A673 (cell line): ENCODE measurements at regions not wholly inside any gene's neighbourhood (a gene's known extent, or its start where the extent isn't known, plus 50 kb on each side); places are given as distances from the start of the nearest gene placed in this dataset.

ENCODE experiments used
- BruUV-seq: library from RNA; stranded (reverse); fragments of 400-500 nt; replicated peaks from 2 replicates; lab custom pipeline; 2021; lab: Mats Ljungman, UMichigan
- CTCF ChIA-PET: fragments of 300-600 bp; sonication (Branson Sonifier 250); formaldehyde crosslinking; loops from one replicate; lab custom pipeline; 2022; ENCODE audit warnings: antibody characterized with exemption; lab: Charles Lee
- POLR2A ChIA-PET: fragments of 300-600 bp; sonication (Branson Sonifier 250); formaldehyde crosslinking; loops from one replicate; lab custom pipeline; 2022; ENCODE audit warnings: antibody characterized with exemption; ENCODE audit not compliant: low non-redundant PET; lab: Charles Lee
- DNase-seq: peaks from one replicate; pipeline ENCODE4 v3.0.0-alpha.2; 2015; ENCODE audit warnings: low spot score
- H3K27ac ChIP-seq: fragments of 200-600 bp; sonication (generic); 2 replicates; pipeline ENCODE4 v1.5.1; 2016; ENCODE audit warnings: mixed run types, low read depth, mild to moderate bottlenecking, mixed read lengths, antibody characterized with exemption, low read length; ENCODE audit not compliant: poor library complexity, severe bottlenecking
- H3K27me3 ChIP-seq: fragments of 200-600 bp; sonication (generic); replicated peaks from 2 replicates; pipeline ENCODE4 v1.6.1; 2017; ENCODE audit warnings: mixed run types, low read depth, mild to moderate bottlenecking, mixed read lengths, antibody characterized with exemption, low read length; ENCODE audit not compliant: insufficient read depth, poor library complexity
- H3K36me3 ChIP-seq: fragments of 200-600 bp; sonication (generic); 2 replicates; pipeline ENCODE4 v1.6.1; 2016; ENCODE audit warnings: mixed run types, mild to moderate bottlenecking, mixed read lengths, antibody characterized with exemption, low read length; ENCODE audit not compliant: insufficient read depth, poor library complexity, severe bottlenecking
- H3K4me1 ChIP-seq: fragments of 200-600 bp; sonication (generic); 2 replicates; pipeline ENCODE4 v1.6.1; 2017; ENCODE audit warnings: mixed run types, mild to moderate bottlenecking, mixed read lengths, antibody characterized with exemption, low read length; ENCODE audit not compliant: insufficient read depth, poor library complexity, severe bottlenecking
- H3K4me3 ChIP-seq: fragments of 200-600 bp; sonication (generic); 2 replicates; pipeline ENCODE4 v1.5.1; 2016; ENCODE audit warnings: low read depth, mixed run types, mild to moderate bottlenecking, mixed read lengths, low read length; ENCODE audit not compliant: poor library complexity, severe bottlenecking
- H3K9me3 ChIP-seq: fragments of 200-600 bp; sonication (generic); 2 replicates; pipeline ENCODE4 v1.6.1; 2016; ENCODE audit warnings: mixed run types, low read depth, mild to moderate bottlenecking, mixed read lengths, antibody characterized with exemption, low read length; ENCODE audit not compliant: poor library complexity, severe bottlenecking
- CTCF ChIP-seq: fragments of 300-800, 200-600 bp; sonication (generic); conservative IDR thresholded peaks from 2 replicates; pipeline ENCODE4 v1.5.1; 2017; ENCODE audit warnings: low read depth, mild to moderate bottlenecking, antibody characterized with exemption, low read length, moderate library complexity, mixed read lengths
- EZH2 ChIP-seq: fragments of 200-600 bp; sonication (generic); IDR thresholded peaks from 2 replicates; pipeline ENCODE4 v1.6.1; 2017; ENCODE audit warnings: borderline replicate concordance, low read depth, mild to moderate bottlenecking, mixed read lengths, antibody characterized with exemption, low read length; ENCODE audit not compliant: poor library complexity, severe bottlenecking
- intact Hi-C: fragments of 100-400 bp; cut with micrococcal nuclease; formaldehyde crosslinking; loops from one replicate; pipeline ENCODE4 v1.10.0; 2022; ENCODE audit not compliant: unreplicated experiment

- intact Hi-C loops: no loop called here
- no peak for TF ChIP-seq EZH2
- TF ChIP-seq CTCF: no peak
- ChIA-PET CTCF (no interaction called here), POLR2A (no interaction called here)
- Histone ChIP-seq H3K9me3 (no peaks in the 10 kb centered on the region), H3K36me3 (no peaks in the 10 kb centered on the region), H3K4me3 (no peak overlapping the region), H3K4me1 (no peaks in the 10 kb centered on the region), H3K27ac (no peak overlapping the region), H3K27me3 (no peaks in the 10 kb centered on the region)
- no TSS peak for BruUV-seq
- DNase-seq: no peak
Measured at GRCh38 chr5:161077936-161078545, 226.0 kb upstream of the ATP10B start.

DNA sequence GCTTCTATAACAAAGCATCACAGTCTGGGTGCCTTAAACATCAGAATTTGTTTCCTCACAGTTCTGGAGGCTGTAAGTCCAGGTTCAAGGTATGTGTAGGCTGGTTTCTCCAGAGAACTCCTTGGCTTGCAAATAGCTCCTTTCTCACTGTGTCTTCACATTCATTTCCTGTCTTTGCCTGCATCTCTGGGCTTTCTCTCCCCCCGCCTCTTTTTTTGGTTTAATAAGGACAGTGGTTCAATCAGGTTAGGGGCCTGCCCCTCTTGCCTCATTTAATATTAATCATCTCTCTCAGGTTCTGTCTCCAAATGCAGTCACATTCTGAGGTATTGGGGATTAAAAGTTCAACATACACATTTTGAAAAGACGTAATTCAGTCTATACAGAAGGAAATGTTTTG is 225.5 kb upstream of the ATP10B start:
- ChIA-PET CTCF (no interaction called here), POLR2A (no interaction called here)
- Histone ChIP-seq H3K36me3 (no peaks in the 10 kb centered on the region), H3K27me3 (no peaks in the 10 kb centered on the region), H3K9me3 (no peaks in the 10 kb centered on the region), H3K4me1 (no peaks in the 10 kb centered on the region), H3K4me3 (no peak overlapping the region), H3K27ac (no peak overlapping the region)
- intact Hi-C loops: no loop called here
- no TSS peak for BruUV-seq
- no peak for DNase-seq
- TF ChIP-seq CTCF (no peak), EZH2 (no peak)

- TF ChIP-seq EZH2: no peak
- no peak for TF ChIP-seq CTCF
- Histone ChIP-seq H3K4me1 (no peaks in the 10 kb centered on the region), H3K9me3 (no peaks in the 10 kb centered on the region), H3K27me3 (no peaks in the 10 kb centered on the region), H3K36me3 (no peaks in the 10 kb centered on the region), H3K27ac (no peak overlapping the region), H3K4me3 (no peak overlapping the region)
- no TSS peak for BruUV-seq
- no peak for DNase-seq
- ChIA-PET CTCF (no interaction called here), POLR2A (no interaction called here)
- intact Hi-C loops: no loop called here
Measured at GRCh38 chr5:161064781-161065180, 212.8 kb upstream of the ATP10B start.
